ENCODE measurements at regions not wholly inside any gene's neighbourhood (a gene's known extent, or its start where the extent isn't known, plus 50 kb on each side); places are given as distances from the start of the nearest gene placed in this dataset.

GRCh38 chr2:234550511-234551107 is 53.7 kb upstream of the ARL4C start:
- DNase-seq = peak in 3 of 4 experiments; percentile 4 to 19 (median 12)

GRCh38 chr2:234550056-234550455 is 53.2 kb upstream of the ARL4C start:
- DNase-seq = no peak

DNA sequence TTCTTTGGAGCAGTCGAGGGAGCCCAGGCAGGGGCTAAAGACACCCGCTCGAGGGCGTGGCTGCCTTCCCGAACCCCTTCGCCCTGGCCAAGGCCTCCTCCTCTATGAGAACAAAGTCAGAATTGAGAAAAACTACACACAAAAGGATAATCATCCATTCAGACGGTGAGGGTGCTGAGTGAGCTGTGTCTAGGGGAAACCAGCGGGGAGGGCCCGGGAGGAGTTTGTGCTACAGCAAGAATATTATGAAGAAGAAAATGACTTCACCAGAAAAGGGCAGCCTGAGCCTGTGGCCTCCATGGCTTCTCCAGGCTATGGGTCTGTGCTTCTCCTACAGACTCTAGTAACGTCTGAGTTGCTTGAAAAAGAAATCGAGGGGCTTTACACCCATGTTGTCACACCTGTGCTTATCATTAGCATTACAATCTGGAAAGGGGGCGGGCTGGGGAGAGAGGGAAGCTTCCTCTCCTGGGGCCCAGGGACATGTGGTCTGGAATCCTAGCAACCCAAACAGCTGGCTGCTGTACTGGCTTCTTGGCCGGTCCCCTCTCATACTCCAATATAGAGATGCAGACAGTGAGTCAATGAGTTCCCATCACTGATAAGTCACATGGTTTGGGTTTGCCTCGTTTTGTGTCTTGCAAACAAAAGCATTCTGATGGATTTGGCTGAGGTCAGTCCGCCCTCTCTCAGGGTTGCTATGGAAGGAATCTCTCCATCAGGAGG is 52.0 kb upstream of the ARL4C start:
- no peak for DNase-seq

- no peak for DNase-seq
Measured at GRCh38 chr2:234546770-234547169, 49.9 kb upstream of the ARL4C start.

Data from activated naive CD4-positive, alpha-beta T cell (primary cell).